OCI-LY3 (cell line): ENCODE measurements at regions not wholly inside any gene's neighbourhood (a gene's known extent, or its start where the extent isn't known, plus 50 kb on each side); places are given as distances from the start of the nearest gene placed in this dataset.

Experiments
- EZH2phosphoT487 ChIP-seq: fragments of 200-600 bp; shearing (Covaris generic); IDR thresholded peaks from 2 replicates; pipeline ENCODE4 v1.6.1; 2018; ENCODE audit warnings: antibody characterized with exemption, mixed run types, low read depth
- TF ChIP-seq, protein P1 (sequence below): fragments of 200-600, 300-600 bp; sonication (generic); IDR thresholded peaks from 2 replicates; pipeline ENCODE4 v1.5.1; 2014; ENCODE audit warnings: antibody characterized with exemption, low read length, low read depth

DNA sequence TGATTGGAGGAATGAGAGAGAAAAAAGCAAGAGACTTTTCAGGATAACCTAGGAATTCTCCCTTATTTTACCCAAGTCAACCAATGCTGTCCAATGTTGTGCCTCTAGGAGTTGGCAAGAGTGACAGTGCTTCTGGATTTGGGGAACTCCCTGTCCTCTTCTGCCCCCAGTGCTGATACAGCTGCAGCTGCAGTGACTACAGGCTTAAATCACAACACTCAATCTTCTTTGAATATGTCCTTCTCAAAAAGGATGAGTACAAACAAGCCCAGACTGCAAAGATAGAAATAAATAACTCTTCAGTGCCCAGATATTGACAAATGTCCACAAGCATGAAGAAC, 141.0 kb upstream of the COL21A1 start:
- TF ChIP-seq, protein P1, sequence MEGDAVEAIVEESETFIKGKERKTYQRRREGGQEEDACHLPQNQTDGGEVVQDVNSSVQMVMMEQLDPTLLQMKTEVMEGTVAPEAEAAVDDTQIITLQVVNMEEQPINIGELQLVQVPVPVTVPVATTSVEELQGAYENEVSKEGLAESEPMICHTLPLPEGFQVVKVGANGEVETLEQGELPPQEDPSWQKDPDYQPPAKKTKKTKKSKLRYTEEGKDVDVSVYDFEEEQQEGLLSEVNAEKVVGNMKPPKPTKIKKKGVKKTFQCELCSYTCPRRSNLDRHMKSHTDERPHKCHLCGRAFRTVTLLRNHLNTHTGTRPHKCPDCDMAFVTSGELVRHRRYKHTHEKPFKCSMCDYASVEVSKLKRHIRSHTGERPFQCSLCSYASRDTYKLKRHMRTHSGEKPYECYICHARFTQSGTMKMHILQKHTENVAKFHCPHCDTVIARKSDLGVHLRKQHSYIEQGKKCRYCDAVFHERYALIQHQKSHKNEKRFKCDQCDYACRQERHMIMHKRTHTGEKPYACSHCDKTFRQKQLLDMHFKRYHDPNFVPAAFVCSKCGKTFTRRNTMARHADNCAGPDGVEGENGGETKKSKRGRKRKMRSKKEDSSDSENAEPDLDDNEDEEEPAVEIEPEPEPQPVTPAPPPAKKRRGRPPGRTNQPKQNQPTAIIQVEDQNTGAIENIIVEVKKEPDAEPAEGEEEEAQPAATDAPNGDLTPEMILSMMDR, result no peak
- no peak for TF ChIP-seq EZH2phosphoT487
